22Rv1 (cell line): ENCODE measurements at regions not wholly inside any gene's neighbourhood (a gene's known extent, or its start where the extent isn't known, plus 50 kb on each side); places are given as distances from the start of the nearest gene placed in this dataset.

ENCODE experiments used
- H3K27ac ChIP-seq: fragments of 450-650 bp; 2 replicates; pipeline ENCODE4 v1.5.1; 2017
- CTCF ChIP-seq: fragments of 450-650 bp; IDR thresholded peaks from 2 replicates; pipeline ENCODE4 v1.5.1; 2017; ENCODE audit warnings: mild to moderate bottlenecking
- ZFX ChIP-seq: fragments of 450-650 bp; IDR thresholded peaks from 2 replicates; pipeline ENCODE4 v1.6.1; 2017; ENCODE audit warnings: antibody characterized with exemption, borderline replicate concordance

DNA sequence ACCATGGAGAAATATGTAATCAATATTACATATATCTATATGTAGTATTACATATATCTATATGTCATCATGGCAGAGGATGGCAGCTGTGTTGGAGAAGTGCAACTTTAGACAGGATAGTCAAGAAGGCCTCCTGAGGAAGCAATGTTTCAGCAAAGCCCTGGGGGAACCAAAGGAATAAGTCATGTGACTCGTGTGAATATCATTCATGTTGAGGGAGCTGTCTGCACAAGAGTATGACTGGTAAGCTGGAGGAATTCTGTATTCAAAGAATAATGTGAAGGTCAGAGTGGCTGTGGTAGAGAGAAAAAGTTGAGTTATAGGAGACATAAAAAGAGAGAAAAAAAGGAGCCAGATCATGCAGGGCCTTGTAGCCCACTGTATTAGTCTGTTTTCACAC lies 92.9 kb upstream of the EDNRA start:
- no peak overlapping the region for H3K27ac ChIP-seq
- TF ChIP-seq CTCF, result no peak
- TF ChIP-seq ZFX, result no peak

- no peak overlapping the region for H3K27ac ChIP-seq
- TF ChIP-seq CTCF (no peak), ZFX (no peak)
Measured at GRCh38 chr4:147396105-147396504, 84.8 kb upstream of the EDNRA start.

- TF ChIP-seq CTCF (no peak), ZFX (no peak)
- no peak overlapping the region for H3K27ac ChIP-seq
Measured at GRCh38 chr4:147398556-147398955, 82.3 kb upstream of the EDNRA start.

DNA sequence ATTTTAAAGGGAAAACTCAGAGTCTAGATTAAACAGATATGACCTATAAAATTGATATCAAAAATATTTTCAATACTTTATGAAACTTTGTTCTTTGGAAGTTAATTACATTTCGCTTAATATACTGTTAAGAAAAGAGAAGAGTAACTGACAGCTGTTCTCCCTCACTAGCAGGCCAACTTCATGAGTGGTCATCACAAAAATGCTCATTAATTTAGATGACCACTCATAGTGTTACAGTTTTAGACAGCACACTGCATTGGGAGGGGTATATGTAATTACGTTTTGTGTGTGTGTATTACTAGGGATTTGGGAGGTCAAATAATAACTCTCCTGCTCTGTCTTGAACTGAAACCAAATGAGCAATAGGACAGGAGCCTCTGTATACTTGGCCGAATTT lies 80.2 kb upstream of the EDNRA start:
- TF ChIP-seq ZFX (no peak), CTCF (no peak)
- H3K27ac ChIP-seq, result no peak overlapping the region

- TF ChIP-seq CTCF (no peak), ZFX (no peak)
- no peak overlapping the region for H3K27ac ChIP-seq
Measured at GRCh38 chr4:147401221-147401620, 79.7 kb upstream of the EDNRA start.

DNA sequence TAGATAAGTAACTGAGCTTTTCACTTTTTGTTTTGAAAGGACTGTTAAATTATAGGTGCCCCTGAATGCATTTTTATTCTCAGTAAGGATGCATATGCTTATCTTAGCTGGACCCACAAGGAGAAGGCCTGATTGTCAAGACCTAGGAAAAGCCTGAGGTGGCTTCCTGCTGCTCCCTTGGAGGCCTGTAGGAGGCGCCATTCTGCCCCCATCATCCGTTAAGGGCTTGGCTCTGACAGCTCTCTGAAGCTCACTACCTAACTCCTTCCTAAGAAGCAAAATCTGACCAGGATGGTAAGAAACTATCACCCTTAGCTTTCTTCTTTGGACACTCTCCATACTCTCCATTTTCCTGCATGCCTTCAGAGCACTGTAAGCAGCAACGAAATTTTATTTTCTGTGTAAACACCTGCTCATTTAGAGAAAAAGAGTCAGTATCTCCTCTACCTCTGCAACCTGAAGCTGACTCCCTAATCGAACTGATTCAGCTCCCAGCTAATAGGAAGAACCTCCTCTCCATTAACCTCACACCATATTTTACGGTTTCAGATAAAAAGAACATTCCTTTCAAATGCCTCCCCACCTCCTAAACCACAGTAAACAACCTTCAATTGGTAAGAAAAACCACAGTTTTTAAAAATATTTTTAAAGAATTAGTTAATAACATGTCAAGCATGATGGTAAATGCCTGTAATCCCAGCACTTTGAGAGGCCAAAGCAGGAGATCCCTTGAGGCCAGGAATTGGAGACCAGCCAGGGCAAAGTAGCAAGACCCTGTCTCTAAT lies 73.4 kb upstream of the EDNRA start:
- TF ChIP-seq ZFX (no peak), CTCF (peak; percentile 74)
- no peak overlapping the region for H3K27ac ChIP-seq

DNA sequence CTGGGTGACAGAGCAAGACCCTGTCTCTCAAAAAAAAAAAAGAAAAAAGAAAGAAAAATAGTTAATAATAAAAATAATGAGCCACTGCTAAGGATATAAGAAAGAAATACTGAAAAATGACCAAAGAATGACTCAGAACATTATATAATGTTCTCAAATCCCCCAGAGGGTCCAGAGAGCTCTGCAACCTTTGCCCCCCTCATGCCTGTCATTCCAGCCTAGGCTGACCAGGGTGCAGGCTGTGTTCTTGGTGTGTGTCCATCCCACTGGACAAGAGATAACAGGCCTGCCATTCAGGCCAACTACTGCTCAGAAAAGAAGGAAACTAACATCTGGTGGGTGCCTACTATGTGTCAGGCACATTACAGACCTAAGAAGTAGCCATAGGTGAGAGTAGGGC lies 72.7 kb upstream of the EDNRA start:
- no peak overlapping the region for H3K27ac ChIP-seq
- TF ChIP-seq CTCF, result no peak
- TF ChIP-seq ZFX, result no peak
